GM21390 (cell line): ENCODE measurements at regions not wholly inside any gene's neighbourhood (a gene's known extent, or its start where the extent isn't known, plus 50 kb on each side); places are given as distances from the start of the nearest gene placed in this dataset.

Experiments used
- ATAC-seq: cut with Tn5 transposase; IDR thresholded peaks from one replicate; pipeline ENCODE4 v1.9.1; 2021; ENCODE audit not compliant: unreplicated experiment

DNA sequence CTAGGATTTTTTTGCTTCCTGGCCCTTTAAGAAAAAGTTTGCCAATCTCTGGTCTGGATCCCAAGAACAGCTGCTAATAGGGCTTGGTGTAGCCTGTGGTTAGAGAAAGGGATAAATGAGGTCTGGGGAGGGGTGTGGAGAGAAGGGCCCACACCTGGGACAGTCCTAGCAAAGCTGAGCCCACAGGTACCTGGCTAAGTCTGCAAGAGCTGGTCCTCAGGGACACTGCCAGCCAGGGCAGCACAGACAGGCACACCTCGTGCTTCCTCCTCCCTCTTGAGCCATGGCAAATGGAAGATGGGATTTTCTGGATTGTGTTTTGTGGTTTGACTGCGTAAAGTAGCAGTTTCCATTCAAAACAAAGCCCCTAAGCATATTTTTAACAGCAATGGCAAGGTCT, 217.5 kb downstream of the SOX9 start:
- no peak for ATAC-seq

DNA sequence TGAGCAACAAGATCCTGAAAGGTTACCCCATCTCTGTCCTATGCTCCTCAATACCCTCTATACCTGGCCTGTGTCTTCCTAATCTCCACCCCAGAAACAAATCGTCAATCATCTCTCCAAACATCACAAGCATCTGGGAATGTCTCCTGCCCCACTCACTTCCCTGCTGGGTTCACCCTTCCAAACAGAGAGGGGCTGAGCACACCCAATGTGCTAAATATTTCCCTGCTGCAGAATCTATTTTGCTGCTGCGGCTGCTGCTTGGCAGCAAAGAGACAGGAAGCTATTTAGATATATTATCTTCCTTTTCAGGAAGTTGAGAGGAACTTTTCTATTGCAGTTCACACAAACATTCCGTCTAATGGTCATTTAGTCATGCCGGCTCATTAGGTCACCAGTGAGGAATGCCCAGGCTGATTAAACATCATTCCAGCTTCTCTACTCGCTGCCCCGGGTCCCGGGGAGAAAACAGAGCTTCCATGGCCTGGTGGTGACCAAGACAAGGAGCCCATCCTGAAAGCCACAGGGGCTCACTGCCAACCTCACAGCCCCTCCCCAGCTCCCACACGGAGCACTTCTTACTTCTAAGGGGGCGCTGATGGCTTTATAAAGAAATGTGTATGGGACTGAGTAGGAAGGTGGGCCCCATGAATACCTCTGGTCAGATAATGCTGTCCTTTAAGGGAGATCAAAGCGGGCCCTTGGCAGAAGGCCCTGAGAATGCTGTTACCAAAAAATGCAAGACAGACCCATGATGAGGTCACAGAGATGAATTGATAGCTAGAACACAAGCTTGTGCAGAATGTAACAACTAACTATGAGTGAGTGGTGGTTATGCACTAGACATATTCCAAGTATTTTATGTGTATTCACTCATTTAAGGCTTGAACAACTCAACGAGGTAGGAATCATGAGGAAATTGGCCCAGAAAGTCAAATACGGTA, 218.3 kb downstream of the SOX9 start:
- no peak for ATAC-seq

DNA sequence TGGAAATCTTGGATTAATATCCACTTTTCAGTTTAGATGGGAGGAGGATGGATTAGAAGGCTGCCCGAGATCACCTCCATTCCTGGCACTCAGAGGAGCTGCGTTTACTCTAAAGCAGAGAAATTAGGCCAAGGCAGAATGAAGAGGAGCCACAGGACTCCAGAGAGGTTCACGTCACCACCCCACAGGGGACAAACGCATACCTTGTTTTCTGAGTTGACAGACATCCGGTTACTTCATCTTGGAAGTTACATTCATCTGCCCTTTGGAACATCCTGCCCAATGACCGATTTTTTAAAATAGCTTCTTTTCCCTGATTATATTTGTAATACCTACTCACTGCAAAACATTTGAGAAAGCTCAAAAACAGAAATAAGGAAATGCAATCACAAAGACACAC, 220.0 kb downstream of the SOX9 start:
- no peak for ATAC-seq

DNA sequence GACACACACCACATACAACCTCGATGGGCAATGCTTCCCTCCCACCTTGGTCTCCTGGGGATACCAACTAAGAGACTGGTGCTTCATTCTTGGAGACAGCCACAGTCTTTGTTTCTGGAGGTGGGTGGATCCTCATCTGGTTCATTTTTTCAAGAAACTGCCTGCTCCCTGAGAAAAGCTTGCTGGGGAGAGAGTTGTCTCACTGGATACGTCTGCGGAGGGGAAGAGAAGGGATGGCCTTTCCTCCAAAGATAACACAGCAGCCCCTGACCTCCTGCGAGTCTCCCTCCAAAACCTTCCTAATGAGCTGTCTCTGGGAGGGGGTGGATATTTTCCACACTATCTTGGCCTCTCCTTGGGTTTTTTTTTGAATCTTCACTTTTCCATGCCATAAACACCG, 221.2 kb downstream of the SOX9 start:
- no peak for ATAC-seq

DNA sequence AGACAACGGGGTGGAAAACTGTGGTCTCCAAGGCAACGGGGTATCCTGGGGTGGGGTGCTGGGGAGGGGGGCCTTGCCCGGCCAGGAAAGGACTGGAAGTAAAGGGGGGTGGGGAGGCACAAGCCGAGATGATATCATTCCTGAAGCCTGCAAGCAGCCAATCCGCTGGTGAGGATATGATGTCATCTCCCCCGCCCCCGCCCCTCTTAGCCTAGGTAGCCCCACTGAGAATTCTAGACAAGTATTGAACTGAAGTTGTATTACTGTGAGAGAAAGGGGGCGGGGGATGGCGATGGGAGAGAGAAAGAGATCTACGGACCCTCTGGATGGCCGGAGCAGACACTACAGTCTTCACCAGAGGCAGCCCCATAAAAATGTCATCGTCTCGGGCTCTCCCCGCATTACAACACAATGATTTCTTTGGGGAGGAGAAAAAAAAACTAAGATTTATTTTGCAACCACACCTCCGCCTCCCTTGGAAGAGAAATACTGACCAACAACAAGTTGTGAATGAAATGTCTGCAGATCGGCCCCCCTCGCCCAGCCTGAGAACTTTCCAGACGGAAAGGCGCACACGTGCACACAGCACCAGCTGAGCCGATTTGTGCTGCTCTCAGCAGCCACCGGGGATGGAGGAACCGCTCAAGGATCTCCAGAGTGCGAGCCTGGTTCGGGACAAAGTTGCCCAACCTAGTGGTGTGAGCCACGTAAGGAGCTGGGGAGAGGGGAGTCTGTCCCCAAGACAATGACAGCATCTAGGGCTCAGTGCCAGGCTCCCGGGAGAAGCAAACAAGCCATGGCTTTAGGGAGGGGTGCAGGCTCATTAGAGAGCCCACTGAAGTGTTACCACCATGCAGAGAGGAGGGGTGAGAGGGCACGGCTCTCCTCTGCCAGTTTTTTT, 222.1 kb downstream of the SOX9 start:
- no peak for ATAC-seq

DNA sequence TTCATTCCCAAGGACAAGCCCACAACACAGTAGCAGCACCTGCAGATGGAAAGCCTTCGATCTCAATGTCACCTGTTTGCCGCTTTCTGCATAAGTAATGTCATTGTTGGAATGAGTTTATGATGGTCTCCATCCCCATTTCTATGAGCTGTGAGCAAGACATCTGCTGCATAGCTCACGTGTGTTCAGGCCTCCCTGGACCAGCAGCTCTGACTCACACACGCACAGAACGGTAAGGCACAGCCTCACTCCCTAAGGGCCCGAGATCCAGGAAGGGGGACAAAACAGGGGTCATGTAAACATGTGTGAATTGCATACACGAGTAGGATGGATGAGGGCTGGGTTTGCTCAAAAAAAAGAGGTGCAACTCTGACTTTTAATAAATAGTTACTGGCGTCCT, 223.1 kb downstream of the SOX9 start:
- ATAC-seq = no peak

DNA sequence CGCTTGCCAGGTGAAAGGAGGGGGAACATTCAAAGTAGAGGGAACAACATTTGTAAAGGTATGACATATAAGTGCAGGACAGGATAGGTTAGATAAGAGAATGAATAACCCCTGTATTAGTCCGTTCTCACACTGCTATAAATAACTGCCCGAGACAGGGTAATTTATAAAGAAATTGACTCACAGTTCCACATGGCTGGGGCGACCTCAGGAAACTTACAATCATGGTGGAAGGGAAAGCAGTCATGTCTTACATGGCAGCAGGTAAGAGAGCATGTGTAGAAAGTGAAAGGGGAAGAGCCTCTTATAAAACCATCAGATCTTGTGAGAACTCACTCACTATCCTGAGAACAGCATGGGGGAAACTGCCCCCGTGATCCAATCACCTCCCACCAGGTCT, 223.8 kb downstream of the SOX9 start:
- no peak for ATAC-seq

DNA sequence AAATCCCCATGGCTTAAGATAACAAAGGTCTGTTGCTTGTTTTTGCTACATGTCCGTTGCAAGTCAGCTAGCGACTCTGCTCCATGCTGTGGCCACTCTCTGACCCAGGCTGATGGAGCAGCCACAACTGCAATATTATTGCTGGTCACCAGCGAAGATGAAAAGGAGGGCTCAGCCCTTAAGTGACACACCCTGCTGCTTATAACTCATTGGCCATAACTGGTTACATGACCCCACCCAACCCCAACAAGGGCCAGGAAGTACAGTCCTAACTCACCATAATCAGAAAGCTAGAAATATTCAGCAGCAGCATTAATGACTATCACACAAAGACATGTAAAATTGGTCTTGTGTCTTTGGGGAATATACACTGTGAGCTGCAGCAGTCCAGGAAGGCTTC, 224.3 kb downstream of the SOX9 start:
- no peak for ATAC-seq

DNA sequence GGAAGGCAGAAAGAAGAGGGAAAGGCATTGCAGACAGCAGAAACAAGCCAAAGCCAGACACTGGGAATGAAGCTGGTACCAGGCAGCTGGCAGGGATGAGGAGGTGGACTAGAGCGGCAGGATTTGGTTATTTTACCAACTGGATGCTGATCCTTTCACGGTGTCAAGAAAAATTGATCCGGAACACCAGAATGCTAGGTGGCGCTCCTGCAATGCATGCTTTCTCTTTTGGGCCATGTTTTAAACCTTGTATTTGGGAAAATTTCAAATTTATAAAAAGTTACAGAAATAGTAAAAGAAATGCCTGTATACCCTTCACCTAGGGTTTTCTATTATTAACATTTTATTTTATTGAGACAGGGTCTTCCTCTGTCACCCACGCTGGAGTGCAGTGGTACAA, 224.7 kb downstream of the SOX9 start:
- ATAC-seq = no peak

DNA sequence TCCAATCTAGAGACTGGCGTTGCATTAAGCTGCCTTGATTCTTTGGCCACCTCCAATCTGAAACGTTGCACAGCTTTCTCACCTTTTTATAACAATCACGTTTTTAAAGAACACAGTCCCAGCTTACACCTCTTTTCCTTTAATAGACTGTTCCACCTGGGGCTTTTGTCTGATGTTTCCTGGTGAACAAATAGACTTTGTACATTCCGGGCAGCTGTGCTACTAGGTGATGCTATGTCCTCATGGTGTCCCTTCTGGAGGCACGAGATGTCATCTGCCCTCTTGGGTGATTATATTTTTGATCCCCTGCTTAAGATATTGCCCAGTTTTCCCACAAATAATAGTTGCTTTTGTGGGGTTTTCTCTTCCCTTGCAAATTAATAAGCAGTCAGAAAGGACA, 225.5 kb downstream of the SOX9 start:
- ATAC-seq = no peak

DNA sequence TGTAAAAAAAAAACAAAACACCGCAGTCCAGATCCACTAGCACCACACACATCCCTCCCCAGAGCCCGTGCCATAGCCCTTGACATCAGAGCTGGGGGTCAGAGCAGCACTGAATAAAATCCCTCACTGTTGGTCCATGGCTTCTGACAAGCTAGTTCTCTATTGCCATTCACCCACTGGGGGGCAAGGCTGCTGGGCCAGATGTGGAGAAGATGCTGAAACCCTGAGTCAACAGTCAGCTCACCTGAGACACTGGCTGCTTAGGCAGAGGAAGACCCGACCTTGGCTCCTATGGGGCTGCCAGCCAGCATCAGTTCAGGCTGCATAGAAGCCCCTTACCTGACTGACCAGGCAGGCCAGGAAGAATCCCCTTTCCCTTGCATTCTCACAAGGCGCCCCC, 228.2 kb downstream of the SOX9 start:
- ATAC-seq = no peak

DNA sequence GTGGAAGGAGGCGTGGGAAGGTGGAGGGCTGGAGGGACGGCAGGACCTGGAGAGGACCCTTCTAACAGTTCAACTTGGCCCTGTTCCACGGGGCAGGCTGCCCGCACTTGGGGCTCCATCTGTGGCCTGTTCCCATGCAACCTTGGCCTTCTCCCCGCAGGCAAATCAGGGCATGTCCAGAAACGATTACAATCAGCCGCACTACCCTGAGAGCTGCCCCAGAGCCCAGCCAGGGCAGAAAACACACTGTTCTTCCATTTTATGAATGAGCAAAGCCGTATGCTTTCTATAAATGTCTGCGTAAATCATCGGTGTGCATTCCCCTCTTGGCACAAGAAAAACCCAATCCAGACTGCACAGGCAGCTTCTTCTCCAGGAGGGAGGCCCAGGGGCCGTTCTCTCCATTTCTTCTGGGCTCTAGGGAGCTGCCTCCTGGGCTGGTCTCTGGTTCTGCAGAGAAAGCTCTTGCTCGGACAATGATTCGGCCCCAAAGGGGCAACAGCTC, 228.7 kb downstream of the SOX9 start:
- ATAC-seq = no peak

DNA sequence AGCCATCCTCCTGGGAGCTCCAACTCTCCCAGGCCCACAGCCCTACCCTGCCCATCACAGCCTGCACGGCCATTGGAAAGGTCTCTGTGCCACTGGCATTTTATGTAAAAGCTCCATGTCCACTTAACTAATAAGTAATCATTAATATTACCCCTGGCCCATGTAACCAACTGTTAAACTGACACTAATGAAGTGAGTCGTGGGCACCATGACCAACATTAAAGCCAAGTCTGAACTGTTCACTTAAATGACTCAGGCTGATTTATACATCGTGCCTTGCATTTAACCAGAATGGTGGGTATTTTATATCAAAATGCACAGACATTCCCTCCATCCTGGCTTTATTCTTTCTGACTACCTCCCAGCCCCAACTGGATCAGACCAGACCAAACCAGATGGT, 229.3 kb downstream of the SOX9 start:
- ATAC-seq = no peak

DNA sequence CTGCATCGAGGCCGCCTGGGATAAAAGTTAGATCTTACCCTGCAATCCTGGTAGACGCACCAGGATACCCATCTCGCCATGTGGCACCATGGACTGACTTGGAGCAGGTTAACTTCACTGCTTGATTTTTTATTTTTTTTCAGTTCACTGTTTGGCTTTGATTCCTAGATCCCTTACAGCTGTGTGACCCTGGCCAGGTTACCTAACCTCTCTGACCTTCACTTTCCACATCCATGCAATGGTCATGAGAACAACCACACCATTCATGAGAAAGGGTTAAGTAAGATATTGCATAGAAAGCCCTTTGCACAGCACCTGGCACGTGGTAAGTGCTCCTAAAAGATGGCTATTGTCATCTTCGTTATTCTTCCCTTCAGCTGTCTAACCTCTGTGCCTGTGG, 230.5 kb downstream of the SOX9 start:
- no peak for ATAC-seq

DNA sequence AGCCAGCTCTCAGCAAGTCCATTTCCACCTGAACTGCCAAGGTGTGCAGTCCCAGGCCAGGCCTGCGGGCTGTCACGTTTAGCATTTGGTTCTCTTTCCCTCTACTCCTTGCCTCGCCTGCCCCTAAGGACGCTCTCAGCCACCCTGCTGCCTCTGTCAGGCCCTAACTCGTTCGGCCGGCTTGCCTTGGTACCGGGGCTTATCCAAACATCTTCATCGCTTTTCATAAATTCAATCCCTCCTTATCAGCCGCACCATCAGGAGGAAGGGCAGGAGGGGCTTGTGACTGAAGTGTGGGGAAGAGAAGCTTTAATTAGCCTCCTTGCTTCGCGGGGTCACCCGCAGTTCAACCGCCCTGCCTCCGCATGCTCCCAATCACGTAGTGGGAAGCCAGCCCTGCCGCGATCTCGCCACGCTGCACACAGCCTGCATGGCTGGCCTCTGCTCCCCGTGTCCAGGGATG, 231.1 kb downstream of the SOX9 start:
- ATAC-seq = no peak

DNA sequence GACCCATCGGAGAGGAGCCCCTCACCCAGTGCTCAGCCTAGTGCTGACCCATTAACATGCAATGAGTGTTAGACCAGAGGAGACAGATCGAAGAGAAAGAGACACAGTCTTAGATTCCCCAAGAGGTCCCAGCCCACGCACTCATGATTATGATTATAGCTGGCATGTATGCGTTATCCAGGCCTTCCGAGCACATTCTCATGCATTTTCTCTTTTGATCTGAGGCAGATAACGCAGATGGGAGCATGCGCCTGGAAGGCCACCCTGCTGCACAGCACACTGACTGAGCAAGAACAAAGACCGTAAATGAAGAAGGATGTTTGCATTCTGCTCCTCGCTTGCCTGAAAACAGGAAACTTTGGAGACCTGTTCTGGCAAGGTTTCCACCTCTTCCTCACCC, 232.7 kb downstream of the SOX9 start:
- ATAC-seq = no peak

DNA sequence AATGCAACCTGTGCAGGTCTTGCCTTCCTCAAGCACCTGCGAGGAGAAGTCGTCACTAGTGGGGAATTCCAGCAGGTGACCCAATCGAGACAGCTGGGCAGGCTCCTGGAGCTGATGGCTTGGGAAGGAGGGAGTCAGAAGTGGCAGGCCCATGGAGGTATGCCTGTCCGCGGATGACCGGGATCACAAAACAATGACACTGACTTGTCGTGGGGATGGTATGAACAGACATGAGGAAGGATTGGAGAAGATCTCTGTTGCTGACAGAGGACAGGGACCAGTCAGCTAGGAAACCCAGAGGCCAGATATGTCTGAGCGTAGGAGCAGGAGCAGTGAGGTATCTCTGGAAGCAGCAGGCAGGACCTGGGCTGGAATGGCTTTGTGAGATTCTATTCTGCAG, 233.3 kb downstream of the SOX9 start:
- ATAC-seq = no peak

DNA sequence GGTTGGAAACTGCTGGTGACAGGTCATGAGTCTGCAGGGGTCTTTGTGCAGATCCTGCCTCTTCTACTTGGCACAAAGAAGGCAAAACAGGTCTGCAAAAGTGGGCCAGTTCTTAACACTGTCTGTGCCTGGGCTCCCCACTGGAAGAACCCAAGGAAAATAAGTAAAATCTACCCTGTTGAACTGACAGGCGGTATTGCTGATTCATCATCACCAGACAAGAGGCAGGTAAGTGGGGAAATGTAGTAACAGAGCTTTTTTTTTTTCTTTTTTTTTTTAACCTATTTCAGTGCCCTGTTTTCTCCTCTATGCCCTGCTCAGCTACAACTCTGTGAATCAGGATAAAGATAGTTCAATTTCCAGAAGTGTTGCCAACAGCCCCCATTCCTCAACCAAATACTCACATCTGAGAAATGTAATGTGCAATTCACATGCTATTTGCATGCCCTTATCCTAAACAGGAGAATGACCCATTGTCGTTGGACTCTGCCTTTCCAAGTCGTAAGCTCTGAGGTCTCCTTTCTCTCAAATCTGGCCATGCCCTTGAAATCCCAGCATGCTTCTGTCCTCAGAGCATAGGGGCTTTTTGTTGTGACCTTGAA, 237.0 kb downstream of the SOX9 start:
- ATAC-seq = no peak

DNA sequence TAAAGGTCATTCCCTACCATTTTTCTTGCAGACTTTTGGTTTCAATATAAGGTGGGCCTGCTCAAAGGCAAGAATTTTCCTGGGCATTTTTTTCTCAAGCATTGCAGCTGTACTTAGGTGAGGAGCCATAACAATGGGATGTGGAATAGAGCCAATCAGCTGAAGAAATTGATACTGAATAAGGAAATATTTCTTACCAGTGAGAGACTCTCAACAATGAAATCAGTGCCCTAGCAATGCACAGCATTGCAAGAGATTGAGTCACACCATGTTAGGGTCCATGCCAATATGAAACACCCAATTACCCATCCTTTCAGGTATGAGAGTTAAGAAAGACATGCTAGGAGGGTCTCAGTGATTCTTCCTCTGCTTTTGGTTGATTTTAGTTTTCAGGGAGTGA, 237.6 kb downstream of the SOX9 start:
- ATAC-seq = no peak

DNA sequence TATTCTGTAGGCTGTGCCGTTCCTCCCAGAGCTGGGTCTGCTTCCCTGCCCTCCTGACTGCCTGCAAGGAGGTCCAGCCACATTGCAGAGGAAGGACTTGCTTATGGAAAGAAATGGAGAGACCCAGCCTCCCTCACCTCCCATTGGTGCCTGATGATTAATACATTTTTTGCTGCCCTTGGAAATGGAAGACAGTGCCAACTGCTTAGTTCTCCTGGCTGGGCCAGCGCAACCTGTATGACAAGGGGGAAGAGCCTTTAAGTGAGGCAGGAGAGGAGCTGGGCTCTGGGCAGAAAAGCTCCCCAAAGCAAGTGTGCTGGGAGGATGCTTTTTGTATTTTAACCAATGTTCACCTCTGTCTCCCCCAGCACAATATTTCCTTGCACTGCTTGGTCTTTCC, 238.5 kb downstream of the SOX9 start:
- no peak for ATAC-seq

DNA sequence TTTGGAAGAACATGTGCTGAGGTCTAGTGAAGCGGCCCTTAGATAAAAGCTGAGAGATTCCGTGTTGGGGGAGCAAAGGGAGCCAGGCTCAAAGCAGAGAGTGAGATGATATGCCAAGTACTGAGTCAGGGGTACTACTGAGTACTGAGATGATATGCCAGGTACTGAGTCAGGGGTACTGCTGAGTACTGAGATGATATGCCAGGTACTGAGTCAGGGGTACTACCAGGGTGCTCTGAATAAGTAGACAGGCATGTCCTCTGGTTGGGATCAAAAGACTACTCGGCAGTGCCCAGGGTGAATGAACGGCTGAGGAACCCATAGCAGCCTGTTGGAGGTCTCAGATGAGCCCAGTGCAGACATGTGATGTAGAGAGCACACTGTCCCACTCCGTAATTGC, 239.0 kb downstream of the SOX9 start:
- no peak for ATAC-seq
